Psoas muscle (tissue), 7 donors: ENCODE measurements at regions not wholly inside any gene's neighbourhood (a gene's known extent, or its start where the extent isn't known, plus 50 kb on each side); places are given as distances from the start of the nearest gene placed in this dataset.

Experiments
- ATAC-seq, 4 donors: fragments of 200-7000 bp; cut with Tn5 transposase; one replicate each; pipeline ENCODE4 v1.9.1; 2020; ENCODE audit warnings: moderate library complexity in 3 of 4, mild to moderate bottlenecking in 2 of 4
- DNase-seq, 2 donors: peaks; one replicate each; pipeline ENCODE4 v3.0.0-alpha.2; 2020
- H3K27ac ChIP-seq: fragments of 200-600 bp; one replicate; pipeline ENCODE4 v1.8.0; 2022
- H3K27me3 ChIP-seq, 3 donors: fragments of 200-600 bp in 1 of 3; one replicate each; pipeline versions ENCODE4 v1.6.1 to v1.8.0; 2013 to 2022; ENCODE audit warnings: low read length in 2 of 3, mild to moderate bottlenecking in 2 of 3, moderate library complexity in 1 of 3; ENCODE audit not compliant: insufficient read depth in 3 of 3
- H3K36me3 ChIP-seq, 2 donors: fragments of 200-600 bp in 1 of 2; one replicate each; pipeline versions ENCODE4 v1.6.1 to v1.8.0; 2013 to 2022; ENCODE audit warnings: low read depth in 1 of 2, mild to moderate bottlenecking in 1 of 2, moderate library complexity in 1 of 2; ENCODE audit not compliant: insufficient read depth in 1 of 2
- H3K4me1 ChIP-seq: fragments of 200-600 bp; one replicate; pipeline ENCODE4 v1.8.0; 2022
- H3K4me3 ChIP-seq: fragments of 200-600 bp; one replicate; pipeline ENCODE4 v1.8.0; 2022; ENCODE audit warnings: mild to moderate bottlenecking
- H3K9me3 ChIP-seq: fragments of 200-600 bp; one replicate; pipeline ENCODE4 v1.8.0; 2022
- whole genome bisulfite sequencing, 3 donors: extraction: QIAGEN DNeasy Blood & Tissue Kit; methylation state at CpG; one replicate each; pipeline versions ENCODE4 v1.1.6 to v1.1.7; 2013; 5-methylcytosine and 5-hydroxymethylcytosine counted together
- intact Hi-C, 2 donors: fragments of 100-400 bp; cut with DNase I; formaldehyde crosslinking; loops; one replicate each; pipeline versions ENCODE4 v1.11.0 to v1.14.2; 2022
- TF ChIP-seq, protein P1 (sequence below): fragments of 200-600 bp; IDR thresholded peaks from one replicate; pipeline ENCODE4 v1.8.0; 2022; ENCODE audit warnings: antibody characterized with exemption
- donor health status: healthy with polysubstance abuse.
- donor health status: DM: no; HTN: no; CAD: no; lungs with moderate emphysema.
- donor health status: Bipolar disorder and iron deficiency.
- donor health status: healthy.
- donor health status: DM: yes; HTN: yes; CAD: no.
- donor health status: DM: no; HTN: no; CAD: no.
- donor health status: DM: yes; HTN: yes; CAD: no.

- no peaks in the 10 kb centered on the region for H3K36me3 ChIP-seq
- TF ChIP-seq, protein P1, sequence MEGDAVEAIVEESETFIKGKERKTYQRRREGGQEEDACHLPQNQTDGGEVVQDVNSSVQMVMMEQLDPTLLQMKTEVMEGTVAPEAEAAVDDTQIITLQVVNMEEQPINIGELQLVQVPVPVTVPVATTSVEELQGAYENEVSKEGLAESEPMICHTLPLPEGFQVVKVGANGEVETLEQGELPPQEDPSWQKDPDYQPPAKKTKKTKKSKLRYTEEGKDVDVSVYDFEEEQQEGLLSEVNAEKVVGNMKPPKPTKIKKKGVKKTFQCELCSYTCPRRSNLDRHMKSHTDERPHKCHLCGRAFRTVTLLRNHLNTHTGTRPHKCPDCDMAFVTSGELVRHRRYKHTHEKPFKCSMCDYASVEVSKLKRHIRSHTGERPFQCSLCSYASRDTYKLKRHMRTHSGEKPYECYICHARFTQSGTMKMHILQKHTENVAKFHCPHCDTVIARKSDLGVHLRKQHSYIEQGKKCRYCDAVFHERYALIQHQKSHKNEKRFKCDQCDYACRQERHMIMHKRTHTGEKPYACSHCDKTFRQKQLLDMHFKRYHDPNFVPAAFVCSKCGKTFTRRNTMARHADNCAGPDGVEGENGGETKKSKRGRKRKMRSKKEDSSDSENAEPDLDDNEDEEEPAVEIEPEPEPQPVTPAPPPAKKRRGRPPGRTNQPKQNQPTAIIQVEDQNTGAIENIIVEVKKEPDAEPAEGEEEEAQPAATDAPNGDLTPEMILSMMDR, result no peak
- 73 to 76% (median 74%) methylated on average over 13 of the region's 13 CpGs for WGBS, 3 donors
- H3K27ac ChIP-seq, result no peak overlapping the region
- no peak for DNase-seq
- H3K4me3 ChIP-seq, result no peak overlapping the region
- intact Hi-C loops, result no loop called here
- H3K9me3 ChIP-seq, result no peaks in the 10 kb centered on the region
- H3K4me1 ChIP-seq, result no peaks in the 10 kb centered on the region
- ATAC-seq, result no peak
- H3K27me3 ChIP-seq, result peaks cover 0 to 29% (median 3%) of the 10 kb centered on the region in 3 donors
Measured at GRCh38 chr15:69648775-69649735, 196.4 kb downstream of the RPLP1 start.

DNA sequence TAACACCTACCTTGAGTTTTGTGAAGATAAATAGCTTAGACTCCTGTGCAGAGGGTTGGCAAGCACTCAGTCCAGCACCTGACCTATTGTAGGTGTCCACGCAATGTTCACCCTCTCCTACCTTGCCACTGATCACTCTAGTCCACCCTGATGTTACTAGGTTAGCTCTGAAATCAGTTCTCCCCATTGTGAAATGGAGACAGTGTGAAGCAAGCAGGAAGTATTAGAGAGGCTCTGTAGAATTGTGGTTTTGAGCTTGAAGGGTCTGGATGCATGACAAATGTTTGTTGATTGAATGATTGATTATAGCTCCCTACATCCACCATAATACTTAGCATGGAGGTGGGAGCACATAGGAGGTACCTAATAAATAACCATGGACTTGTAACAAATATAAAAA is 199.7 kb downstream of the RPLP1 start:
- H3K9me3 ChIP-seq, result no peaks in the 10 kb centered on the region
- H3K4me1 ChIP-seq, result no peaks in the 10 kb centered on the region
- peaks cover 0 to 30% (median 3%) of the 10 kb centered on the region in 3 donors for H3K27me3 ChIP-seq
- no peak overlapping the region for H3K27ac ChIP-seq
- TF ChIP-seq, protein P1, result no peak
- H3K4me3 ChIP-seq, result no peak overlapping the region
- no peaks in the 10 kb centered on the region for H3K36me3 ChIP-seq
- DNase-seq (no peak), ATAC-seq (no peak)
- intact Hi-C loops, result no loop called here
- WGBS, 3 donors, result 95 to 96% (median 96%) methylated on average over 1 of the region's 1 CpG

GRCh38 chr15:69652751-69653305 is 200.2 kb downstream of the RPLP1 start:
- Histone ChIP-seq H3K4me3 (no peak overlapping the region), H3K27me3 (peaks cover 0 to 34% (median 3%) of the 10 kb centered on the region in 3 donors), H3K36me3 (no peaks in the 10 kb centered on the region), H3K9me3 (no peaks in the 10 kb centered on the region), H3K4me1 (no peaks in the 10 kb centered on the region), H3K27ac (no peak overlapping the region)
- TF ChIP-seq, protein P1, result no peak
- intact Hi-C loops, result no loop called here
- DNase-seq (no peak), ATAC-seq (no peak)
- WGBS, 3 donors, result 48 to 62% (median 51%) methylated on average over 5 of the region's 5 CpGs

DNA sequence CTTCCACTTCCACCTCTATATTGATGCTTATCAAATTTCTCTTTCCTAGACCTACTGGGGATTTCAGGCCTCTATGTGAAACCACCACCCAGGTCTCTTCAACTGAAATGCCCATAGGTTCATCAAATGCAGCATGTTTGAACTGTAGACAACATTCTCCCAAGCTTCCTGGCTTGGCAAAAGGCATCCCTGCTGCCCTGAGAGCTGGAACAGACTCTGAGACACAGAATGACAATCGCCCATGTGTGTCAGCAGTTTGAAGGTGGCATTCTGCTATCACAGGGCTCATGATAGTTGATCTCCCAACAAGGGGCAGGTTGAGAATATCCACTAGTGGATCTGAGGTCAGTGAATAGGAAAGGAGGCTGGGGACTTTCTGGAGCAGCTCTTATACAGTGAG is 200.7 kb downstream of the RPLP1 start:
- H3K27me3 ChIP-seq, result peaks cover 0 to 31% (median 3%) of the 10 kb centered on the region in 3 donors
- WGBS, 3 donors, result 67 to 94% (median 83%) methylated on average over 1 of the region's 1 CpG
- H3K4me3 ChIP-seq, result no peak overlapping the region
- ATAC-seq, result no peak
- DNase-seq, result no peak
- H3K27ac ChIP-seq, result no peak overlapping the region
- no peaks in the 10 kb centered on the region for H3K9me3 ChIP-seq
- intact Hi-C loops, result no loop called here
- H3K36me3 ChIP-seq, result no peaks in the 10 kb centered on the region
- no peaks in the 10 kb centered on the region for H3K4me1 ChIP-seq
- TF ChIP-seq, protein P1, result no peak
